Epidermal melanocyte (primary cell): ENCODE measurements at regions not wholly inside any gene's neighbourhood (a gene's known extent, or its start where the extent isn't known, plus 50 kb on each side); places are given as distances from the start of the nearest gene placed in this dataset.

Experiments
- DNase-seq: peaks from one replicate; pipeline ENCODE4 v3.0.0; 2011; ENCODE audit warnings: low spot score; ENCODE audit not compliant: insufficient read length

DNA sequence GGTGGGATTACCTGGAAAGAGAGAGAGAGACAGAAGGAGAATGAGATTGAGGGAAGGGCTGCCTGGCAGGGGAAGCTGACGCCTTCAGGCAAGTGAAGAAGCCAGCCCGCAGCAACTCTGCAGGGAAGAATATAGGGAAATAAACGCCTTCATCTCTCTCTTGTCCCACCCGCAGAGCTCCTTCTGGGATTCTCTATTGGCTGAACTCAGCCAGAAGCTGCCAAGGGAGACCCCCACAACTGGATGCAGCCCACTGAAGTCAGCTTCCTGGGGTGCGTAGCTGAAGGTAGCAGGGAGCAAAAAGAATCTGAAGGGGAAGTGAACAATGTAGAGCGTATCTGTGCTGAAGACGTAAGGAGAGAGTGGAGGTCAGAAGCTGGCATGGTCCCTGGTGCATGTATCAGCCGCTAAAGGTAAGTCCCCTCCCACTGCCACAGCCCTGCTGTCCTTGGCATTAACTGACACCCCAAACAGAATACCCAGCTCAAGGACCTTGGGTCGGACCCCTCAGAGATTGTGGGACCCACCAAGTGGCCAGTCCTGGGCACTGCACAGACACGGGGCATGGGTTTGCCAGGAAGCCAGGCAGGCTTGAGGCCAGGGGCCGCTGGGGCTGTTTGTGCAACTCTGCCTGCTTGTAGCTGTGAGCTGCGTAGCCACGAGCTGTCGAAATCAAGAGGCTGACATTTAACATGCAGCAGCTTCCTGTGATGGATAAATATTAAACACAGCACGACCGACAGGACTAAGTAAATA is 469.9 kb downstream of the MN1 start:
- DNase-seq = no peak

DNA sequence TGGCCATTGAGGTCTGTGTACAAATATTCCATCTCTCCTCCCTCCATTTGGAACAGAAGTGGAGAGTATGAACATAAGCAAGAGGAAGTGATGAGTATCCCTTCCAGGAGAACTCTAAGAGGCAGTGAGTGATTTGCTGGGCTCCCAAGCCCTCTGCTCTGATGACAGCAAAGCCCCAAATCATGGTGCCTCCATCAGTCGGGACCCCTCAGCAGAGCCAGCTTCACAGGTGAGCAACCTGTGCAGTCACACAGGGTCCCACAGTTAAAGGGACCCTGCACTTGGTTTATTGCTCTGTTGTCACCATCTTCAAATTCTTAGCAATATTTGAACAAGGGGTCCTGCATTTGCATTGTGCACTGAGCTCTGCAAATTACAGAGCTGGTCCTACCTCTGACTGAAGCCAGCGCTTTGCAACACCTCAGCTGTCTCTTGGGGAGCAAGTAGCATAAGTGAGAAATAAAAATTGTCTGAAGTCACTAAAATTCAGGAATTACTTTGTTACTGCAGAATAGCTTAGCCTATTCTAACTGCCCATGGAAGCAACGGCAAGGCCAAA is 466.4 kb downstream of the MN1 start:
- no peak for DNase-seq

- DNase-seq = no peak
Measured at GRCh38 chr22:27336151-27337090, 465.1 kb downstream of the MN1 start.

DNA sequence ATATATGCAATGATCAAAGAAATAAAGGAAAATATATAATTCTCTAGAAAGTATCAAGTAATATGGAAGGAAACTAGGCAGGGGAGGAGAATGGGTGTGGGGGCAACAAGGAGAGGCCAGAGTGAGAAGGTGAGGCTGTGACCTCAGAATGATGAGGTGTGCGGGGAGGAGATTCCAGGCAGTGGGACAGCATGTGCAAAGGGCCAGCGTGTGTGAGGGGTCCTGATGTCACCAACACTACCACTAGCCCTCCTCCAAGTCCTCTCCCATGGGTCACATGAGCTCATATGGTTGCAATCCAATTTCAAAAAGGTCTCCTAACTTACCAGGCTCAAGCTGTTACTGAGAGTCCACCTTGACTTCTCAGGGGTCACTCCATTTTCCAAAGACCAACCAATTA is 463.9 kb downstream of the MN1 start:
- DNase-seq = no peak

- no peak for DNase-seq
Measured at GRCh38 chr22:27340047-27340446, 461.5 kb downstream of the MN1 start.

GRCh38 chr22:27344546-27344945 is 457.0 kb downstream of the MN1 start:
- no peak for DNase-seq

DNA sequence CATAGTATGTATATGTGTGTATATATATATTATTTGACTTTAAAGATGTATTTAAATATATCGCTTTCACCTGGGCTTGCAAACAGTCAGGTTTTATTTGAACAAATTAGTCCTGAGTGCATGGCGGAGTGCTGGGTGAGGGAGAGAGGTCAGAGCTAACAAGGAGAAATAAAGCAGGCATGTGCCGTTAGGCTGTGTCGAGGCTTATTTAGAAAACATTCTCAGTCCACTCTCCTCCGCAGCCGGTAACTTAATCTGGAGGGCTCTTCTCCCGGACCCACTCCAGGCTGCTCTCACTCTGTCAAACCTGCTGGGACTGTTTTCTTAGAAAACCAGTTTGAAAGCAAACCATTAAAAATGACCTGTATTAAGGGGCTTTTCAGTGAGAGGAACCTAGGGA is 455.9 kb downstream of the MN1 start:
- no peak for DNase-seq

DNA sequence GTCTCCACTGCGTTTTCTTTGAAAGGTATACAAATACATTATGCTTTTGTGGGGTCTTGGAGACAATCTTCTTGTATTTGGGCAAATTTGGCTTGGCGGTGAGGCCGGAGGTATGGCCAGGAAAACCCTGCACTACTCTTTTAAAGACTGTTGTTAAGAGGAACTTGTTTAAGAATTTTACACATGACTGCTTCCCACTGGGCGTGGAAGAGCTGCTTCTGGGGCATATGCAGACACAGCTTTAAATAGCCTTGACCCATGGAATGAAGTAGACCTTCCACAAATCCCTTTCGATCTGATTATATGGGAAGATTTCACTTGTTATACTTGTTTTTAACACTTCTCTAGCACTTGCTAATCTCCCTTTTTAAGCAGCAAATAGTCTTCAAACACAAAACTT is 453.6 kb downstream of the MN1 start:
- DNase-seq = no peak

GRCh38 chr22:27348634-27349033 is 452.9 kb downstream of the MN1 start:
- DNase-seq = no peak

GRCh38 chr22:27349456-27349855 is 452.1 kb downstream of the MN1 start:
- DNase-seq = no peak

DNA sequence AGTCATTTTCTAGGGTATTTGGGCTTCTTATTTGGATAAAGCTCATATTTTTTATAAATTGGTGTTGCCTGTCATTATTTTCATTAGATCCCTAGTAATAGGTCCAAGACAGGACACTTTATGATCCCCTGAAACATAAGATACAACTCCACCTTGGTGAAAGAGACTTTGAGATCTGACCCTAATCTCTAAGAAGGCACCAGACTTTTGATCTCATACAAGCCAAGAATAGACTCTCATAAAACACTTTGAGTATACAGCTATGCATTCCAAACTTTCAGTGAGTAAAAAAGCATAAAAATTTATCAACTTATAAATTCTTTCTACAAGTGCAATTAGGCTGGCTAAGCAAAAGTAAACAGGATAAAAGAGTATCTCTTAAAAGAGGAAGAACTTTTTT is 451.2 kb downstream of the MN1 start:
- DNase-seq = no peak

DNA sequence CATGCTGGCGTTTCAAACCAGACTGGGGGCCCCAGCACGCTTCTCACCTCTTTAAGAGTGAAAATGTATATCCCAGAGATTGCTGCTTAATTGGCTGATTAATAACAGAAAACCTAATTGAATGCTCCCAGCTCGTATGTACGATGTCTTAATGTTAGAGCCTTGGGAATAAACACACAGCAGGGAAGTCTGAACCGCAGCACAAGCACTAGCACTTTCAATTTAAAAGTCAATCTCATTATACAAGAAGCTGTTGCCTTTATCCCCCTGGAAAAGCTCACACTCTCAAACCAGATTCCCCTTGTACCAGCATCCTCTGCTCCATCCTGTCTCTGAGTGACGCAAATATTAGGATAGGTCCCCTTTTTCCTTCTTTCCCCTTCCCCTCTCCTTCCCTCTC is 449.1 kb downstream of the MN1 start:
- DNase-seq = no peak

DNA sequence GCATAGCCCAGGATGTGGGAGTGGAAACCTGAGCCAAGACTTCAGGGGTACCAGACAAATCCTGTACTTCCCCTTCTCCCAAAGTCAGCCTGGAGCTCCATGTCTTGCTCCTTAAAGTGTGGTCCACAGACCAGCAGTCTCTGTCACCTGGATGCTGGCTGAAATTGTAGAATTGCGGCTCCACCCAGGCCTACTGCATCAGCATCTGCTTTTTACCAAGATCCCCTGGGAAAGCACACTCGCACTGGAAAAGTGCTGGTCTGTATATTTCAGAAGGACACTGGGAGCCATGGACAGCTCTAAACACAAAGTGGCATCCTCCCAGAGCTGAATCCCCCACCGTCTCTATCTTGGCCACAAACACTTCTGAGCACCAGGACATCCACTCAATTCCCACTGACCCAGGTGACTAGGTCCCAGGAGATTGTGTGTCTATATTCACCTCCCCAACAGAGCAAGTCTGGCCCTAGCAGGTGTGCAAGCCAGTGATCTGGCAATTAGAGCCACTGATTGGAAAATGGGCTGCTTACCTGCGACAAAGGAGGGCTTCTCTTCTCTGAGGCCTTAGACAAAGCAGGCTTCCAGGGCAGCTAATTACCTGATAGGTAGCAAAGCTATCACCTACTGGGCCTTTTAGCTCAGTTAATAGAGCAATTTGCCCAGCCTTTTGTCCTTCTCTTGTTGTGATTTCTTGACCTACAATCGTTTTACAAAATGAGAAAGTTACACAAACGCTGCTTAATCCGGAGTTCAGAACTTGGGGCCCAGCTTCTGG is 443.3 kb downstream of the MN1 start:
- no peak for DNase-seq

GRCh38 chr22:27370269-27370668 is 431.3 kb downstream of the MN1 start:
- DNase-seq = no peak

DNA sequence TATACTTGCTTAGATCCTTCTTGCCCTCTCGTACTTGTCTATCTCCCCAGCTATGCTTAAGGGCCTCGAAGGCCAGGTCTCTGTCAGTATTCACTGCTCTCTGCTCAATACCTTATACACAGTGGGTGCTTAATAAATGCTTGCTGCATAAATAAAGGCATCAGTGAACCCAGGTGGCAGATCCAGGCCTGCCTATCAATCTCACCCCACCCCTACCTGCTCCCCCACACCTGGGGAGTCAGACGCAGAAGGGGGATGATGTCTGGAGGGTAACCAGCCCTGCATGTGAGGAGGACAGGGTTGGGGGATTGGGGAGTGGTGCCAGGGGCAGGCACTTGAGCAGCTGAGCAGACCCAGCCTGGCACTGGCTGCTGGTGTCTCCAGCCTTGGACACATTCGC is 430.6 kb downstream of the MN1 start:
- DNase-seq = no peak

DNA sequence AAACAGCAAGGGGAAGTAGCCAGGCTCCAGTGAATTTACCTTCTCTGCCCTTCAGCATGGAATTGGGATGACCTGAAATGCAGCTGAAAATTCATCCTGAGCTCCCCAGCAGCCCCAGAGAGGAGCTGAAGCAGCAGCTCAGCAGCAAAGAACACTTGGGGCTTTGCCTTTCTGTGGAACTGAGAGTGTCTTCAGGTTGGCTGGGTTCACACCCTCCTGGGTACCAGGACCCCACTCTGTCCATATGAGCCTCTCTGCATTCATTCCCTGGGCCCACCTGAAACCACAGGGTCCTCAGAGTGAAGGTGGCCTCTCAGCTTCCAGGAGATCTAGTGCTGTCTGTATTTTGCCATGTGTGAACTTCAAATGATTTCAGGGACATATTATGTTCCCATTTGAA is 429.2 kb downstream of the MN1 start:
- DNase-seq = no peak

DNA sequence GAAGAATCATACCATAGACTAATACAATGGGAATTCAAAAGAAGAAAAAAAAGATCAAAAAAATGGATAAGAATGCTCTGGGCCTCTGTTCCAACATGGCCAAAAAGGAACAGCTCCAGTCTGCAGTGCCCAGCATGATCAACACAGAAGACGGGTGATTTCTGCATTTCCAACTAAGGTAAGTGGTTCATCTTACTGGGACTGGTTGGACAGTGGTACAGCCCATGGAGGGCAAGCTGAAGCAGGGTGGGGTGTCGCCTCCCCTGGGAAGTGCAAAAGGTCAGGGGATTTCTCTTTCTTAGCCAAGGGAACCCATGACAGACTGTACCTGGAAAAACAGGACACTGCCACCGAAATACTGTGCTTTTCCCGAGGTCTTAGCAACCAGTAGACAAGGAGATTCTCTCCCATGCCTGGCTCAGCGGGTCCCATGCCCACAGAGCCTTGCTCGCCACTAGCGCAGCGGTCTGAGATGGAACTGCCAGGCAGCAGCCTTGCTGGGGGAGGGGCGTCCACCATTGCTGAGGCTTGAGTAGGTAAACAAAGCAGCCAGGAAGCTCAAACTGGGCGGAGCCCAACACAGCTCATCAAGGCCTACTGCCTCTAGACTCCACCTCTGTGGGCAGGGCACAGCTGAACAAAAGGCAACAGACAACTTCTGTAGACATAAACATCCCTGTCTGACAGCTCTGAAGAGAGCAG is 428.4 kb downstream of the MN1 start:
- DNase-seq = no peak

- no peak for DNase-seq
Measured at GRCh38 chr22:27377501-27378295, 423.9 kb downstream of the MN1 start.

DNA sequence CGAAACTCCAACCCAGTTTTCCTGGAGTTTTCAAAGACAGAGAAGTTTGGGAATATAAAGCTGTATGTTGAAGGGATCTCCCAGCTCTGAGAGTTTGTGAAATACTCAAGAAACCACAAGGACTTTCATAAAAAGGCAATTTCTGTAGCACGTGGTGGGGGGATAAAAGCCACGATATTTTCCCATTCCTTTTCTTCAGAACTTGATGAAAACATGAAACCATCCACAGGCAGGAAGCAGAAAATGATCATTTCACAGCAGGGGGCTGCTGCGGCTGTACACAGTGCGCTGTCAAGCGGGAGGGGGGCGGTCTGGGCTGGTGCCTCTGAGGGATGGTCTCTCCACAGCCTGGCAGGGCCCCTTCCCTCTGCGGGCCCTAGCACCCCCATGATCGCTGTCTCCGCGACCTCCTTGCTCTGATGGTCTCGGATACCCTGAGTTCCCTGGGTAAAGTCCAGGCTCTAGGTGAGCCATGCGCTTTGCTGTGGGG is 423.2 kb downstream of the MN1 start:
- no peak for DNase-seq

DNA sequence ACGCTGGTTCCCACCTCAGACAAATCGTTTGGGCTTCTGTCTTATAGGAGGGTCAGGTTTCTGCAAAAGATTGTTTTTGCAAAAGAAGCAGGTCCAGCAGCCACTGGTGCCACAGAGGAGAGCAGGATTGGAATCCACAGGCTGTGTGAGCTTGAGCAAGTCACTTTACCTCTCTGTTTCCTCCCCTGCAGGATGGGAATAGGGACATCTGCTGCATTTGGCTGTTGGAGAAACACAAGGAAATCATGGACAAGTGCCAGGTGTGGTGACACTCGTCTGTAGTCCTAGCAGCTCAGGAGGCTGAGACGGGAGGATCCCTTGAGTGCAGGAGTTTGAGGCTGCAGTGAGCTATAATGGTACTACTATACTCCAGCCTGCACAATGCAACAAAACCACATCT is 422.6 kb downstream of the MN1 start:
- no peak for DNase-seq
